ENCODE measurements at regions not wholly inside any gene's neighbourhood (a gene's known extent, or its start where the extent isn't known, plus 50 kb on each side); places are given as distances from the start of the nearest gene placed in this dataset.

- Histone ChIP-seq H3K27ac (ENCODE audit: low read depth, low read length) (no peak overlapping the region), H3K18ac (ENCODE audit: low read length) (no peak overlapping the region), H3K23ac (ENCODE audit: low read length) (no peak overlapping the region), H3K36me3 (ENCODE audit: control insufficient read depth in 1 of 2, insufficient read depth in 2 of 2, low read length in 2 of 2) (no peaks in the 10 kb centered on the region), H3K79me1 (ENCODE audit: low read length) (no peaks in the 10 kb centered on the region), H3K79me2 (ENCODE audit: control insufficient read depth, insufficient read depth, low read length, poor library complexity) (no peaks in the 10 kb centered on the region), H4K12ac (ENCODE audit: low read depth, low read length) (no peak overlapping the region), H3K4me1 (ENCODE audit: control insufficient read depth in 1 of 2, insufficient read depth in 2 of 2, low read length in 2 of 2) (peaks cover 0 to 6% of the 10 kb centered on the region in 2 experiments), H2AFZ (ENCODE audit: insufficient read depth, low read length, poor library complexity) (no peak overlapping the region), H4K8ac (ENCODE audit: low read depth, low read length) (no peak overlapping the region), H3K4me3 (ENCODE audit: low read depth, low read length) (no peak overlapping the region), H2BK5ac (ENCODE audit: low read depth, low read length, poor library complexity) (no peak overlapping the region), H4K91ac (ENCODE audit: low read depth, low read length) (no peak overlapping the region), H3K4ac (ENCODE audit: low read depth, low read length) (no peak overlapping the region), H3K9me3 (ENCODE audit: insufficient read depth, low read depth, low read length) (no peaks in the 10 kb centered on the region), H2BK12ac (ENCODE audit: low read length) (no peak overlapping the region), H2AK5ac (ENCODE audit: low read length) (no peak overlapping the region), H2BK120ac (ENCODE audit: insufficient read depth, low read length, poor library complexity) (no peak overlapping the region), H3K4me2 (ENCODE audit: low read length) (no peak overlapping the region), H3K9ac (ENCODE audit: low read length) (no peak overlapping the region), H3K14ac (ENCODE audit: low read length) (no peak overlapping the region), H3K27me3 (ENCODE audit: insufficient read depth, low read length) (no peaks in the 10 kb centered on the region)
- DNase-seq, result no peak
- no CpG with 5 or more reads among the region's 3 CpGs for WGBS (ENCODE audit: extremely low coverage, insufficient coverage, insufficient read length)
Observed at GRCh38 chr5:125301711-125302110, 555.3 kb upstream of the ZNF608 start.

GRCh38 chr5:125302577-125302976 is 556.1 kb upstream of the ZNF608 start:
- Histone ChIP-seq H3K4me3 (ENCODE audit: low read depth, low read length) (no peak overlapping the region), H3K4me2 (ENCODE audit: low read length) (no peak overlapping the region), H3K9me3 (ENCODE audit: insufficient read depth, low read depth, low read length) (no peaks in the 10 kb centered on the region), H4K8ac (ENCODE audit: low read depth, low read length) (no peak overlapping the region), H2BK120ac (ENCODE audit: insufficient read depth, low read length, poor library complexity) (no peak overlapping the region), H3K4ac (ENCODE audit: low read depth, low read length) (no peak overlapping the region), H4K12ac (ENCODE audit: low read depth, low read length) (no peak overlapping the region), H3K27me3 (ENCODE audit: insufficient read depth, low read length) (no peaks in the 10 kb centered on the region), H3K36me3 (ENCODE audit: control insufficient read depth in 1 of 2, insufficient read depth in 2 of 2, low read length in 2 of 2) (no peaks in the 10 kb centered on the region), H3K79me1 (ENCODE audit: low read length) (no peaks in the 10 kb centered on the region), H4K91ac (ENCODE audit: low read depth, low read length) (no peak overlapping the region), H3K27ac (ENCODE audit: low read depth, low read length) (no peak overlapping the region), H3K23ac (ENCODE audit: low read length) (no peak overlapping the region), H2BK5ac (ENCODE audit: low read depth, low read length, poor library complexity) (no peak overlapping the region), H2BK12ac (ENCODE audit: low read length) (no peak overlapping the region), H3K79me2 (ENCODE audit: control insufficient read depth, insufficient read depth, low read length, poor library complexity) (no peaks in the 10 kb centered on the region), H3K14ac (ENCODE audit: low read length) (no peak overlapping the region), H2AK5ac (ENCODE audit: low read length) (no peak overlapping the region), H2AFZ (ENCODE audit: insufficient read depth, low read length, poor library complexity) (no peak overlapping the region), H3K9ac (ENCODE audit: low read length) (no peak overlapping the region), H3K4me1 (ENCODE audit: control insufficient read depth in 1 of 2, insufficient read depth in 2 of 2, low read length in 2 of 2) (peaks cover 0 to 6% of the 10 kb centered on the region in 2 experiments), H3K18ac (ENCODE audit: low read length) (no peak overlapping the region)
- no peak for DNase-seq
- no CpG with 5 or more reads among the region's 4 CpGs for WGBS (ENCODE audit: extremely low coverage, insufficient coverage, insufficient read length)

- Histone ChIP-seq H3K9me3 (ENCODE audit: insufficient read depth, low read depth, low read length) (no peaks in the 10 kb centered on the region), H2BK12ac (ENCODE audit: low read length) (no peak overlapping the region), H4K12ac (ENCODE audit: low read depth, low read length) (no peak overlapping the region), H3K36me3 (ENCODE audit: control insufficient read depth in 1 of 2, insufficient read depth in 2 of 2, low read length in 2 of 2) (no peaks in the 10 kb centered on the region), H3K23ac (ENCODE audit: low read length) (no peak overlapping the region), H3K27ac (ENCODE audit: low read depth, low read length) (no peak overlapping the region), H2AK5ac (ENCODE audit: low read length) (no peak overlapping the region), H3K9ac (ENCODE audit: low read length) (no peak overlapping the region), H3K79me1 (ENCODE audit: low read length) (peaks cover 1% of the 10 kb centered on the region), H3K18ac (ENCODE audit: low read length) (no peak overlapping the region), H3K4me1 (ENCODE audit: control insufficient read depth in 1 of 2, insufficient read depth in 2 of 2, low read length in 2 of 2) (no peaks in the 10 kb centered on the region), H3K4ac (ENCODE audit: low read depth, low read length) (no peak overlapping the region), H3K4me3 (ENCODE audit: low read depth, low read length) (no peak overlapping the region), H3K4me2 (ENCODE audit: low read length) (no peak overlapping the region), H3K79me2 (ENCODE audit: control insufficient read depth, insufficient read depth, low read length, poor library complexity) (no peaks in the 10 kb centered on the region), H2BK5ac (ENCODE audit: low read depth, low read length, poor library complexity) (no peak overlapping the region), H2BK120ac (ENCODE audit: insufficient read depth, low read length, poor library complexity) (no peak overlapping the region), H4K8ac (ENCODE audit: low read depth, low read length) (no peak overlapping the region), H3K27me3 (ENCODE audit: insufficient read depth, low read length) (no peaks in the 10 kb centered on the region), H2AFZ (ENCODE audit: insufficient read depth, low read length, poor library complexity) (no peak overlapping the region), H4K91ac (ENCODE audit: low read depth, low read length) (no peak overlapping the region), H3K14ac (ENCODE audit: low read length) (no peak overlapping the region)
- no CpG with 5 or more reads among the region's 3 CpGs for WGBS (ENCODE audit: extremely low coverage, insufficient coverage, insufficient read length)
- no peak for DNase-seq
Observed at GRCh38 chr5:125306741-125307140, 560.3 kb upstream of the ZNF608 start.

GRCh38 chr5:125310749-125311148 is 564.3 kb upstream of the ZNF608 start:
- no peak for DNase-seq
- H3K27me3 ChIP-seq (ENCODE audit: insufficient read depth, low read length), result no peaks in the 10 kb centered on the region
- H3K4me1 ChIP-seq (ENCODE audit: control insufficient read depth in 1 of 2, insufficient read depth in 2 of 2, low read length in 2 of 2), result no peaks in the 10 kb centered on the region
- H2BK12ac ChIP-seq (ENCODE audit: low read length), result no peak overlapping the region
- no peak overlapping the region for H3K4ac ChIP-seq (ENCODE audit: low read depth, low read length)
- no peak overlapping the region for H4K8ac ChIP-seq (ENCODE audit: low read depth, low read length)
- H3K23ac ChIP-seq (ENCODE audit: low read length), result no peak overlapping the region
- no peak overlapping the region for H4K91ac ChIP-seq (ENCODE audit: low read depth, low read length)
- no peak overlapping the region for H3K14ac ChIP-seq (ENCODE audit: low read length)
- H3K18ac ChIP-seq (ENCODE audit: low read length), result no peak overlapping the region
- no peak overlapping the region for H3K4me3 ChIP-seq (ENCODE audit: low read depth, low read length)
- no peak overlapping the region for H2AK5ac ChIP-seq (ENCODE audit: low read length)
- H2AFZ ChIP-seq (ENCODE audit: insufficient read depth, low read length, poor library complexity), result no peak overlapping the region
- H3K9me3 ChIP-seq (ENCODE audit: insufficient read depth, low read depth, low read length), result peaks cover 4% of the 10 kb centered on the region
- H3K79me1 ChIP-seq (ENCODE audit: low read length), result peaks cover 1% of the 10 kb centered on the region
- no peak overlapping the region for H3K4me2 ChIP-seq (ENCODE audit: low read length)
- H3K9ac ChIP-seq (ENCODE audit: low read length), result no peak overlapping the region
- H2BK5ac ChIP-seq (ENCODE audit: low read depth, low read length, poor library complexity), result no peak overlapping the region
- H4K12ac ChIP-seq (ENCODE audit: low read depth, low read length), result no peak overlapping the region
- no peak overlapping the region for H3K27ac ChIP-seq (ENCODE audit: low read depth, low read length)
- H3K36me3 ChIP-seq (ENCODE audit: control insufficient read depth in 1 of 2, insufficient read depth in 2 of 2, low read length in 2 of 2), result no peaks in the 10 kb centered on the region
- H3K79me2 ChIP-seq (ENCODE audit: control insufficient read depth, insufficient read depth, low read length, poor library complexity), result no peaks in the 10 kb centered on the region
- no peak overlapping the region for H2BK120ac ChIP-seq (ENCODE audit: insufficient read depth, low read length, poor library complexity)
